Natural killer cell (primary cell): ENCODE measurements at regions not wholly inside any gene's neighbourhood (a gene's known extent, or its start where the extent isn't known, plus 50 kb on each side); places are given as distances from the start of the nearest gene placed in this dataset.
A peak's percentile ranks its signal among the peaks of the same experiment; 100 is the strongest.

ENCODE experiments used
- ATAC-seq, 3 donors: fragments of 150-1000 bp in 2 of 3; fragments of 200-7000 bp in 1 of 3; cut with Tn5 transposase; 1 replicate in 1 of 3; 2 replicates in 2 of 3; pipeline ENCODE4 v1.10.0; 2021; ENCODE audit warnings: mild to moderate bottlenecking in 2 of 3, moderate library complexity in 2 of 3
- DNase-seq, 2 donors: peaks; one replicate each; pipeline versions ENCODE4 v3.0.0 to v3.0.0-alpha.2; 2013 to 2021; ENCODE audit warnings: mixed read lengths in 1 of 2
- H3K27ac ChIP-seq: one replicate; pipeline ENCODE4 v1.5.1; 2013; ENCODE audit warnings: mild to moderate bottlenecking, low read length
- H3K27me3 ChIP-seq: one replicate; pipeline ENCODE4 v1.6.1; 2013; ENCODE audit warnings: low read length; ENCODE audit not compliant: control insufficient read depth, insufficient read depth
- H3K36me3 ChIP-seq: one replicate; pipeline ENCODE4 v1.6.1; 2013; ENCODE audit warnings: low read length; ENCODE audit not compliant: control insufficient read depth, insufficient read depth
- H3K4me1 ChIP-seq: one replicate; pipeline ENCODE4 v1.6.1; 2013; ENCODE audit warnings: low read length; ENCODE audit not compliant: control insufficient read depth, insufficient read depth
- H3K4me3 ChIP-seq: one replicate; pipeline ENCODE4 v1.5.1; 2013; ENCODE audit warnings: low read length
- H3K9me3 ChIP-seq: one replicate; pipeline ENCODE4 v1.6.1; 2013; ENCODE audit warnings: low read length; ENCODE audit not compliant: control insufficient read depth, insufficient read depth
- H3K27ac Mint-ChIP-seq, 2 donors: one replicate each; pipeline ENCODE4 v1.8.0; 2022; ENCODE audit warnings: mild to moderate bottlenecking in 2 of 2, mixed read lengths in 2 of 2, moderate library complexity in 1 of 2
- H3K27me3 Mint-ChIP-seq, 2 donors: one replicate each; pipeline ENCODE4 v1.8.0; 2022; ENCODE audit warnings: low read depth in 2 of 2, mixed read lengths in 2 of 2
- H3K36me3 Mint-ChIP-seq: one replicate; pipeline ENCODE4 v1.8.0; 2022; ENCODE audit warnings: mixed read lengths
- H3K4me1 Mint-ChIP-seq, 2 donors: one replicate each; pipeline ENCODE4 v1.8.0; 2022; ENCODE audit warnings: mixed read lengths in 2 of 2
- H3K4me3 Mint-ChIP-seq: one replicate; pipeline ENCODE4 v1.8.0; 2022; ENCODE audit warnings: mild to moderate bottlenecking, moderate library complexity, mixed read lengths
- H3K9me3 Mint-ChIP-seq, 2 donors: one replicate each; pipeline ENCODE4 v1.8.0; 2022; ENCODE audit warnings: mixed read lengths in 2 of 2
- WGBS: methylation state at CpG from one replicate; pipeline ENCODE4 v1.1.7; 2013; ENCODE audit warnings: missing lambda C conversion rate; ENCODE audit not compliant: insufficient coverage; 5-methylcytosine and 5-hydroxymethylcytosine counted together
- intact Hi-C: fragments of 100-400 bp; cut with micrococcal nuclease; formaldehyde crosslinking; loops from one replicate; pipeline ENCODE4 v1.14.2; 2022
- TF ChIP-seq, protein P1 (sequence below): fragments of 200-600 bp; IDR thresholded peaks from one replicate; pipeline ENCODE4 v1.8.0; 2022; ENCODE audit warnings: antibody characterized with exemption

GRCh38 chr20:60064554-60065196, 106.5 kb downstream of the CDH26 start:
- DNase-seq (no peak), ATAC-seq (no peak)
- Mint-ChIP-seq H3K27ac (peak overlapping the region in 1 of 2 donors; percentile 64), H3K27me3 (no peaks in the 10 kb centered on the region), H3K4me3 (peak overlapping the region; percentile 60), H3K9me3 (no peaks in the 10 kb centered on the region), H3K4me1 (peaks cover 58 to 89% of the 10 kb centered on the region in 2 donors), H3K36me3 (no peaks in the 10 kb centered on the region)
- Histone ChIP-seq H3K4me3 (no peak overlapping the region), H3K27ac (no peak overlapping the region), H3K27me3 (no peaks in the 10 kb centered on the region), H3K9me3 (no peaks in the 10 kb centered on the region), H3K4me1 (peaks cover 21% of the 10 kb centered on the region), H3K36me3 (peaks cover 2% of the 10 kb centered on the region)
- 75% methylated on average over 4 of the region's 4 CpGs for WGBS
- intact Hi-C loops = no loop called here
- TF ChIP-seq, protein P1, sequence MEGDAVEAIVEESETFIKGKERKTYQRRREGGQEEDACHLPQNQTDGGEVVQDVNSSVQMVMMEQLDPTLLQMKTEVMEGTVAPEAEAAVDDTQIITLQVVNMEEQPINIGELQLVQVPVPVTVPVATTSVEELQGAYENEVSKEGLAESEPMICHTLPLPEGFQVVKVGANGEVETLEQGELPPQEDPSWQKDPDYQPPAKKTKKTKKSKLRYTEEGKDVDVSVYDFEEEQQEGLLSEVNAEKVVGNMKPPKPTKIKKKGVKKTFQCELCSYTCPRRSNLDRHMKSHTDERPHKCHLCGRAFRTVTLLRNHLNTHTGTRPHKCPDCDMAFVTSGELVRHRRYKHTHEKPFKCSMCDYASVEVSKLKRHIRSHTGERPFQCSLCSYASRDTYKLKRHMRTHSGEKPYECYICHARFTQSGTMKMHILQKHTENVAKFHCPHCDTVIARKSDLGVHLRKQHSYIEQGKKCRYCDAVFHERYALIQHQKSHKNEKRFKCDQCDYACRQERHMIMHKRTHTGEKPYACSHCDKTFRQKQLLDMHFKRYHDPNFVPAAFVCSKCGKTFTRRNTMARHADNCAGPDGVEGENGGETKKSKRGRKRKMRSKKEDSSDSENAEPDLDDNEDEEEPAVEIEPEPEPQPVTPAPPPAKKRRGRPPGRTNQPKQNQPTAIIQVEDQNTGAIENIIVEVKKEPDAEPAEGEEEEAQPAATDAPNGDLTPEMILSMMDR = no peak

DNA sequence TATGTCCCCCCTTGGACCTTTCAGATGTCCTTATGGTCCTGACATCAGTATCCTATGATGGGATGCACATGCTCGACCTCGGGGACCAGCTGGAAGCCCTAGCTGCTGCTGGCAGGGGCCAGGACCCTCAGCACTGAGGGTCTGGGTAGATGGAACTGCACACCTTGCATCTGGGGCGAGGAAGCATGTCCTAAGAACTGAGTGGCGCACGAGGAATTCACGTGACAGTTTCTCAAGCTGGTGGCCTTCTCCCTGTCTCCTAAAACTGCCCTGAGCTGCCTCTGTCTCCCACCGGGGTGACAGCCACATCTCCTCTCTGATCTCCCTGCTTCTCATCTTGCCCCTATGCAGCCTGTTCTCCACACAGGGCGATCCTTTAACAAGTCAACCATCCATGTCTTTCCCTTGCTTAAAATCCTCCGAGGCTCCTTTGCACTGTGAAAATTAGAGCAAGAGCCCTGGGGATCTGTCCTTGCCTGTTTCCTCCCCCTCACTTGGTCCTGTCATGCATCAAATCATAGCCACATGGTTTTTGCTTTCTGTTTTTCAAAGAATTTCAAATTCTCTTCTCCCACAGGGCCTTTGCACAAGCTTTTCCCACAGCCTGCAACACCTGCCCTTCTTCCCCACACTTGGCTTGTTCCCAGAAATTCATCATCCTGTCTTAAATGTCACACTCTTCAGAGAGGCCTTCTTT, 107.7 kb downstream of the CDH26 start:
- no peak for DNase-seq
- no peak for ATAC-seq

GRCh38 chr20:60066438-60066823, 108.2 kb downstream of the CDH26 start:
- DNase-seq = no peak
- Histone ChIP-seq H3K4me3 (no peak overlapping the region), H3K36me3 (peaks cover 3% of the 10 kb centered on the region), H3K4me1 (peaks cover 14% of the 10 kb centered on the region), H3K27me3 (no peaks in the 10 kb centered on the region), H3K9me3 (no peaks in the 10 kb centered on the region), H3K27ac (no peak overlapping the region)
- peaks cover 52 to 79% of the 10 kb centered on the region in 2 donors for H3K4me1 Mint-ChIP-seq
- WGBS = 95% methylated on average over 7 of the region's 7 CpGs
- H3K27ac Mint-ChIP-seq = peak overlapping the region; percentile 9 to 44
- no peaks in the 10 kb centered on the region for H3K27me3 Mint-ChIP-seq
- ATAC-seq = no peak
- H3K36me3 Mint-ChIP-seq = no peaks in the 10 kb centered on the region
- H3K4me3 Mint-ChIP-seq = no peak overlapping the region
- no peaks in the 10 kb centered on the region for H3K9me3 Mint-ChIP-seq
- TF ChIP-seq, protein P1 = no peak
- intact Hi-C loops = no loop called here

More for the DNA sequence above, 107.7 kb downstream of the CDH26 start:
- H3K36me3 ChIP-seq = peaks cover 3% of the 10 kb centered on the region
- H3K27me3 ChIP-seq = no peaks in the 10 kb centered on the region
- TF ChIP-seq, protein P1 = no peak
- no peak overlapping the region for H3K27ac ChIP-seq
- Mint-ChIP-seq H3K4me3 (no peak overlapping the region), H3K9me3 (no peaks in the 10 kb centered on the region), H3K27me3 (no peaks in the 10 kb centered on the region), H3K4me1 (peaks cover 51 to 82% of the 10 kb centered on the region in 2 donors), H3K27ac (peak overlapping the region; percentile 9 to 44), H3K36me3 (no peaks in the 10 kb centered on the region)
- WGBS = 93% methylated on average over 9 of the region's 9 CpGs
- H3K9me3 ChIP-seq = no peaks in the 10 kb centered on the region
- intact Hi-C loops = no loop called here
- H3K4me1 ChIP-seq = peaks cover 14% of the 10 kb centered on the region
- no peak overlapping the region for H3K4me3 ChIP-seq
